Endodermal cell (in vitro differentiated cells): ENCODE measurements at regions not wholly inside any gene's neighbourhood (a gene's known extent, or its start where the extent isn't known, plus 50 kb on each side); places are given as distances from the start of the nearest gene placed in this dataset.

Experiments
- DNase-seq: peaks from one replicate; pipeline ENCODE4 v3.0.0-alpha.2; 2017
- H3K27ac ChIP-seq: 2 replicates; pipeline ENCODE4 v1.5.1; 2013; ENCODE audit warnings: mild to moderate bottlenecking, low read depth, low read length, moderate library complexity
- H3K27me3 ChIP-seq: 2 replicates; pipeline ENCODE4 v1.6.1; 2013; ENCODE audit warnings: mild to moderate bottlenecking, low read length, moderate library complexity; ENCODE audit not compliant: insufficient read depth, control insufficient read depth, poor library complexity, severe bottlenecking
- H3K36me3 ChIP-seq: 2 replicates; pipeline ENCODE4 v1.7.0; 2013; ENCODE audit warnings: mild to moderate bottlenecking, low read length, moderate library complexity; ENCODE audit not compliant: control insufficient read depth, insufficient read depth
- H3K4me1 ChIP-seq: one replicate; pipeline ENCODE4 v1.7.0; 2013; ENCODE audit warnings: low read length; ENCODE audit not compliant: control insufficient read depth, insufficient read depth
- H3K4me3 ChIP-seq: 2 replicates; pipeline ENCODE4 v1.5.1; 2013; ENCODE audit warnings: mild to moderate bottlenecking, low read length, moderate library complexity
- H3K9ac ChIP-seq: 2 replicates; pipeline ENCODE4 v1.6.1; 2013; ENCODE audit warnings: mild to moderate bottlenecking, low read length, moderate library complexity; ENCODE audit not compliant: poor library complexity, severe bottlenecking; ENCODE audit errors: extremely low read depth
- H3K9me3 ChIP-seq: 2 replicates; pipeline ENCODE4 v1.6.1; 2013; ENCODE audit warnings: mild to moderate bottlenecking, low read length, moderate library complexity; ENCODE audit not compliant: control insufficient read depth
- H3K27ac Mint-ChIP-seq: 2 replicates; pipeline ENCODE4 v1.8.0; 2020; ENCODE audit warnings: mixed read lengths
- H3K27me3 Mint-ChIP-seq: 2 replicates; pipeline ENCODE4 v1.8.0; 2021; ENCODE audit warnings: mild to moderate bottlenecking, mixed read lengths; ENCODE audit not compliant: insufficient read depth
- H3K36me3 Mint-ChIP-seq: 2 replicates; pipeline ENCODE4 v1.8.0; 2020; ENCODE audit warnings: low read depth, mixed read lengths
- H3K4me1 Mint-ChIP-seq: 2 replicates; pipeline ENCODE4 v1.8.0; 2020; ENCODE audit warnings: mixed read lengths
- H3K4me3 Mint-ChIP-seq: 2 replicates; pipeline ENCODE4 v1.8.0; 2020; ENCODE audit warnings: mild to moderate bottlenecking, moderate library complexity, mixed read lengths
- H3K9me3 Mint-ChIP-seq: 2 replicates; pipeline ENCODE4 v1.8.0; 2020; ENCODE audit warnings: mild to moderate bottlenecking, mixed read lengths
- CTCF ChIP-seq: fragments of 200-600 bp; sonication (generic); conservative IDR thresholded peaks from 2 replicates; pipeline ENCODE4 v1.5.0; 2021; ENCODE audit warnings: antibody characterized with exemption, mild to moderate bottlenecking
- WGBS, 2 experiments: methylation state at CpG; one replicate each; pipeline versions ENCODE4 v1.1.5 to v1.1.7; 2013; ENCODE audit warnings: missing lambda C conversion rate in 2 of 2, mixed read lengths in 1 of 2; ENCODE audit not compliant: insufficient coverage in 1 of 2, insufficient read length in 1 of 2; 5-methylcytosine and 5-hydroxymethylcytosine counted together

- no peaks in the 10 kb centered on the region for H3K27me3 Mint-ChIP-seq
- no peak overlapping the region for H3K4me3 Mint-ChIP-seq
- Histone ChIP-seq H3K27ac (no peak overlapping the region), H3K36me3 (no peaks in the 10 kb centered on the region), H3K27me3 (no peaks in the 10 kb centered on the region), H3K4me3 (no peak overlapping the region), H3K9me3 (no peaks in the 10 kb centered on the region), H3K4me1 (no peaks in the 10 kb centered on the region), H3K9ac (no peak overlapping the region)
- TF ChIP-seq CTCF = no peak
- no peak overlapping the region for H3K27ac Mint-ChIP-seq
- no peaks in the 10 kb centered on the region for H3K9me3 Mint-ChIP-seq
- no peaks in the 10 kb centered on the region for H3K4me1 Mint-ChIP-seq
- no peaks in the 10 kb centered on the region for H3K36me3 Mint-ChIP-seq
- DNase-seq = no peak
Measured at GRCh38 chr14:43019826-43020225, 1413.2 kb downstream of the LRFN5 start.

- Mint-ChIP-seq H3K36me3 (no peaks in the 10 kb centered on the region), H3K4me1 (no peaks in the 10 kb centered on the region), H3K4me3 (no peak overlapping the region), H3K9me3 (peaks cover 7% of the 10 kb centered on the region), H3K27me3 (no peaks in the 10 kb centered on the region), H3K27ac (no peak overlapping the region)
- H3K4me3 ChIP-seq = no peak overlapping the region
- no peak for DNase-seq
- no peaks in the 10 kb centered on the region for H3K27me3 ChIP-seq
- 100% methylated on average over 1 of the region's 1 CpG for WGBS, 2 experiments
- H3K9me3 ChIP-seq = peaks cover 4% of the 10 kb centered on the region
- H3K36me3 ChIP-seq = no peaks in the 10 kb centered on the region
- H3K27ac ChIP-seq = no peak overlapping the region
- TF ChIP-seq CTCF = no peak
- H3K4me1 ChIP-seq = no peaks in the 10 kb centered on the region
- no peak overlapping the region for H3K9ac ChIP-seq
Measured at GRCh38 chr14:43014338-43014737, 1407.7 kb downstream of the LRFN5 start.

GRCh38 chr14:43012817-43013216 lies 1406.1 kb downstream of the LRFN5 start:
- 88 to 94% methylated on average over 1 of the region's 1 CpG for WGBS, 2 experiments
- Mint-ChIP-seq H3K36me3 (no peaks in the 10 kb centered on the region), H3K9me3 (peaks cover 21% of the 10 kb centered on the region), H3K4me1 (no peaks in the 10 kb centered on the region), H3K27me3 (no peaks in the 10 kb centered on the region), H3K27ac (no peak overlapping the region), H3K4me3 (no peak overlapping the region)
- Histone ChIP-seq H3K9ac (no peak overlapping the region), H3K36me3 (no peaks in the 10 kb centered on the region), H3K4me3 (no peak overlapping the region), H3K9me3 (peaks cover 16% of the 10 kb centered on the region), H3K27me3 (no peaks in the 10 kb centered on the region), H3K27ac (no peak overlapping the region), H3K4me1 (no peaks in the 10 kb centered on the region)
- no peak for TF ChIP-seq CTCF
- no peak for DNase-seq
